A204.1 (cell line): ENCODE measurements at regions not wholly inside any gene's neighbourhood (a gene's known extent, or its start where the extent isn't known, plus 50 kb on each side); places are given as distances from the start of the nearest gene placed in this dataset.
"Not testable (repeated sequence)": the region's sequence is repeated elsewhere in the genome, so short reads cannot be mapped to it uniquely, and the experiment has no call there.

Experiments
- FAIRE-seq: peaks from 2 replicates; lab custom pipeline; 2012; peaks lifted over from hg19 to GRCh38; lab: Jason Lieb, UNC

GRCh38 chrX:92081250-92081649 is 302.1 kb downstream of the PCDH11X start:
- FAIRE-seq = not testable (repeated sequence)

GRCh38 chrX:92090756-92091155 is 311.6 kb downstream of the PCDH11X start:
- peak; percentile 9 for FAIRE-seq

- peak; percentile 39 for FAIRE-seq
Observed at GRCh38 chrX:92098136-92098535, 319.0 kb downstream of the PCDH11X start.

- not testable (repeated sequence) for FAIRE-seq
Observed at GRCh38 chrX:92100095-92100494, 320.9 kb downstream of the PCDH11X start.

GRCh38 chrX:92105693-92106092 is 326.5 kb downstream of the PCDH11X start:
- not testable (repeated sequence) for FAIRE-seq

- FAIRE-seq = not testable (repeated sequence)
Observed at GRCh38 chrX:92106671-92107070, 327.5 kb downstream of the PCDH11X start.

- not testable (repeated sequence) for FAIRE-seq
Observed at GRCh38 chrX:92110410-92110911, 331.3 kb downstream of the PCDH11X start.

GRCh38 chrX:92117701-92118100 is 338.5 kb downstream of the PCDH11X start:
- not testable (repeated sequence) for FAIRE-seq

- not testable (repeated sequence) for FAIRE-seq
Observed at GRCh38 chrX:92163035-92163434, 383.9 kb downstream of the PCDH11X start.

- FAIRE-seq = no peak
Observed at GRCh38 chrX:92209936-92210335, 430.8 kb downstream of the PCDH11X start.

- no peak for FAIRE-seq
Observed at GRCh38 chrX:92213786-92214185, 434.6 kb downstream of the PCDH11X start.

- FAIRE-seq = not testable (repeated sequence)
Observed at GRCh38 chrX:92215011-92215410, 435.8 kb downstream of the PCDH11X start.

- no peak for FAIRE-seq
Observed at GRCh38 chrX:92224406-92224805, 445.2 kb downstream of the PCDH11X start.

GRCh38 chrX:92230628-92231027 is 451.5 kb downstream of the PCDH11X start:
- FAIRE-seq = no peak

GRCh38 chrX:92231391-92231790 is 452.2 kb downstream of the PCDH11X start:
- no peak for FAIRE-seq

- peak; percentile 85 for FAIRE-seq
Observed at GRCh38 chrX:92232182-92232581, 453.0 kb downstream of the PCDH11X start.

- no peak for FAIRE-seq
Observed at GRCh38 chrX:92241249-92241648, 462.1 kb downstream of the PCDH11X start.

GRCh38 chrX:92247076-92247475 is 467.9 kb downstream of the PCDH11X start:
- FAIRE-seq = no peak

- no peak for FAIRE-seq
Observed at GRCh38 chrX:92249125-92249524, 469.9 kb downstream of the PCDH11X start.

- FAIRE-seq = no peak
Observed at GRCh38 chrX:92260102-92260501, 480.9 kb downstream of the PCDH11X start.

- FAIRE-seq = peak; percentile 86
Observed at GRCh38 chrX:92270936-92271855, 492.0 kb downstream of the PCDH11X start.

- not testable (repeated sequence) for FAIRE-seq
Observed at GRCh38 chrX:92278556-92278955, 499.4 kb downstream of the PCDH11X start.

- FAIRE-seq = peak; percentile 57
Observed at GRCh38 chrX:92280347-92280746, 501.2 kb downstream of the PCDH11X start.

- no peak for FAIRE-seq
Observed at GRCh38 chrX:92283308-92283707, 504.1 kb downstream of the PCDH11X start.
